SH-SY5Y (cell line): ENCODE measurements at regions not wholly inside any gene's neighbourhood (a gene's known extent, or its start where the extent isn't known, plus 50 kb on each side); places are given as distances from the start of the nearest gene placed in this dataset.

Experiments
- GATA2 ChIP-seq: IDR thresholded peaks from 2 replicates; pipeline ENCODE4 v1.6.1; 2011; ENCODE audit warnings: mild to moderate bottlenecking, low read depth, low read length
- GATA3 ChIP-seq: IDR thresholded peaks from 2 replicates; pipeline ENCODE4 v1.6.1; 2011; ENCODE audit warnings: low read depth, mild to moderate bottlenecking, low read length, moderate library complexity

DNA sequence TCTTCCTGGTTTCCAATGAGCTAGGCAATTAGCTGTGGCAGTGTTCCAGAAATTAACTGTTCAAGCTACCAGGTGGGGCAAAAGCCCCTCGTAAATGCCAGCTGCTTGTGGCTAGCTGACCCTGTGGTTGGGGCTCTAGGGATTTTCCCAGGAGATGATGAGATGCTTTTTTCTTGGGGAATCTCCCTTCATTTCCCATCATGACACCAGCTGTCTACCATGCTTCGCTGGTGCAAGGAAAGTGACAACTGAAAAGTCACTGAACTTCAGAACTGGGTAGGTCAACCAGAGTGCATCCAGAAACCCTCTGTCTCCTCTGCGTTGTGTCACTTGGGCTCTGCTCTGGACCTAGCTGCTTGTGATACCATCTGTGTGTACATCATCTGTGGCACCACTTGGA is 386.5 kb upstream of the DCC start:
- no peak for TF ChIP-seq GATA2
- no peak for TF ChIP-seq GATA3
